Heart left ventricle (tissue), 13 donors: ENCODE measurements at regions not wholly inside any gene's neighbourhood (a gene's known extent, or its start where the extent isn't known, plus 50 kb on each side); places are given as distances from the start of the nearest gene placed in this dataset.

Experiments used
- CTCF ChIP-seq, 12 donors: fragments of 200-600 bp; sonication (generic) in 4 of 12; IDR thresholded peaks; one replicate each; pipeline versions ENCODE4 v1.5.0 to v1.8.0; 2018 to 2022; ENCODE audit warnings: antibody characterized with exemption in 12 of 12, mild to moderate bottlenecking in 5 of 12
- POLR2A ChIP-seq, 2 donors: fragments of 450-650 bp; IDR thresholded peaks; one replicate each; pipeline ENCODE4 v1.6.1; 2017; ENCODE audit warnings: antibody characterized with exemption in 2 of 2, mild to moderate bottlenecking in 2 of 2, moderate library complexity in 2 of 2
- donor health status: ischemic (EF 13 %, LVEDD 7.1; RV severe dilation, severe dysfunction).
- donor health status: DM: no; HTN: yes; CAD: no.
- donor health status: DM: no; HTN: no; CAD: no.
- donor health status: ischemic (EF 25% LVEDD 6.9; RV normal size, moderate dysfunction).
- donor health status: ischemic (EF 25% LVEDD 5.7; RV mildly dilated, moderate dysfunction).
- donor health status: ischemic (EF 35%, LVEDD 5.7; RV mildly dilated, moderate dysfunction).
- donor health status: nonischemic (EF 11% LVEDD 7.7; RV severe dilation, severe dysfunction).
- donor health status: DM: yes; HTN: yes; CAD: no.
- donor health status: PGD.
- donor health status: ischemic (EF 29% LVEDD 5.4; RV normal size, mild dysfunction).
- donor health status: nonischemic (EF 23%, LVEDD 6.1; RV moderate dilation, normal function).

- TF ChIP-seq POLR2A (IDR thresholded peaks at IDR 0.05) (no peak), CTCF (IDR thresholded peaks at IDR 0.05) (no peak)
Measured at GRCh38 chr2:117716505-117716904, 98.0 kb upstream of the DDX18 start.
